Activated CD8-positive, alpha-beta T cell treated with anti-CD3 and anti-CD28 coated beads for 36 hours (primary cell): ENCODE measurements at regions not wholly inside any gene's neighbourhood (a gene's known extent, or its start where the extent isn't known, plus 50 kb on each side); places are given as distances from the start of the nearest gene placed in this dataset.

Experiments used
- ATAC-seq: fragments of 200-7000 bp; cut with Tn5 transposase; one replicate; pipeline ENCODE4 v1.10.0; 2021; ENCODE audit warnings: mild to moderate bottlenecking, moderate library complexity
- CTCF ChIA-PET: fragments of 350-600 bp; sonication (Branson Sonifier 250); formaldehyde crosslinking; loops from one replicate; lab custom pipeline; 2021; ENCODE audit warnings: antibody characterized with exemption; lab: Charles Lee
- POLR2A ChIA-PET: fragments of 350-600 bp; sonication (Branson Sonifier 250); formaldehyde crosslinking; loops from one replicate; lab custom pipeline; 2021; ENCODE audit warnings: antibody characterized with exemption; lab: Charles Lee
- DNase-seq: peaks from one replicate; pipeline ENCODE4 v3.0.0-alpha.2; 2020
- H3K27ac Mint-ChIP-seq: one replicate; pipeline ENCODE4 v1.8.0; 2021; ENCODE audit warnings: mild to moderate bottlenecking, mixed read lengths
- H3K27me3 Mint-ChIP-seq: one replicate; pipeline ENCODE4 v1.8.0; 2021; ENCODE audit warnings: mixed read lengths
- H3K36me3 Mint-ChIP-seq: one replicate; pipeline ENCODE4 v1.8.0; 2021; ENCODE audit warnings: low read depth, mixed read lengths
- H3K4me1 Mint-ChIP-seq: one replicate; pipeline ENCODE4 v1.8.0; 2021; ENCODE audit warnings: low read depth, mixed read lengths
- H3K4me3 Mint-ChIP-seq: one replicate; pipeline ENCODE4 v1.8.0; 2021; ENCODE audit warnings: mild to moderate bottlenecking, moderate library complexity, mixed read lengths
- H3K9me3 Mint-ChIP-seq: one replicate; pipeline ENCODE4 v1.8.0; 2021; ENCODE audit warnings: mixed read lengths
- CTCF ChIP-seq: fragments of 200-600 bp; IDR thresholded peaks from one replicate; pipeline ENCODE4 v1.8.0; 2022; ENCODE audit warnings: antibody characterized with exemption, mild to moderate bottlenecking
- intact Hi-C: fragments of 100-400 bp; cut with micrococcal nuclease; formaldehyde crosslinking; loops from one replicate; pipeline ENCODE4 v1.10.0; 2022

DNA sequence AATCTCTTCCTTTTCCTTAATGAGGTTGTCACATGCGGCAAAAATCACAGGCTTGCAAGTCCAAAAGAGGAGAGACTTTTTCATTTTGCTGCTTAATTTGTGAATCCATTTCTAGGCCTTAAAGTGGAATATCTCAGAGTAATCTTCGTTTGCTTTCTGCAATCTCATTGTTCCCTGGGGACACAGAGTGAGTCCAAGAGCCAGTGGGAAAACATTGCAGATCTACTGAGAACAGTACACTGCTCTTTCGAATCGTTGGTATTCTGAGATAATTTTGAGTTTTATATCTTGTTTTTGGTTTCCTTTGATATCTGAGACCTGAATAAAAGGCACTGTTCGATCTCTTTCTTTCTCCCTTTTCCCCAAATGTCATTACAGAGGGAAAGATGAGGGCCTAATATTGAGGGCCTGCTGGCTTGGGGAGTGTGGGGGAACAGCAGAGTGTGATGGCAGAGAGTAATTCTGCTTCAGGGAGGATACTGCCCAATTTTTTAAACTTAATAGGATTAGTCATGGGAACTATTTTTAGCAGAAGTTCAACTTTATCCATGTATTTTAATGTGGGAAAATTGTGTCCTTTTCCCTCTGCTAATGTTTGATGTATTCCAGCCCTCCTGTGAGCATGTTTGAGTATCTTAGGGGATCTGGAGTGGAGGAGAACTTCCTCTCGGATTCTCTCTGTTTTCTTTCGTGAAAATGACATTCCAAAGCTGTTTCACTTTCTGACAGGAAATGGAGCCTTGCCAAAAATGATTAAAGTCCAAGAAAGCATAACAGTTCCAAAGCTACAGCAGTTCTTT lies 418.2 kb upstream of the ZEB2 start:
- H3K27me3 Mint-ChIP-seq, result peaks cover 3% of the 10 kb centered on the region
- ChIA-PET POLR2A (no interaction called here), CTCF (no interaction called here)
- H3K36me3 Mint-ChIP-seq, result no peaks in the 10 kb centered on the region
- H3K9me3 Mint-ChIP-seq, result no peaks in the 10 kb centered on the region
- no peak for TF ChIP-seq CTCF
- no peak for DNase-seq
- no peaks in the 10 kb centered on the region for H3K4me1 Mint-ChIP-seq
- H3K27ac Mint-ChIP-seq, result no peak overlapping the region
- ATAC-seq, result no peak
- H3K4me3 Mint-ChIP-seq, result no peak overlapping the region
- intact Hi-C loops, result no loop called here

- peaks cover 6% of the 10 kb centered on the region for H3K27me3 Mint-ChIP-seq
- ChIA-PET CTCF (no interaction called here), POLR2A (no interaction called here)
- no peaks in the 10 kb centered on the region for H3K4me1 Mint-ChIP-seq
- no peak for TF ChIP-seq CTCF
- DNase-seq (no peak), ATAC-seq (no peak)
- H3K36me3 Mint-ChIP-seq, result no peaks in the 10 kb centered on the region
- intact Hi-C loops, result no loop called here
- H3K27ac Mint-ChIP-seq, result no peak overlapping the region
- no peaks in the 10 kb centered on the region for H3K9me3 Mint-ChIP-seq
- no peak overlapping the region for H3K4me3 Mint-ChIP-seq
Measured at GRCh38 chr2:144937066-144937465, 417.1 kb upstream of the ZEB2 start.

DNA sequence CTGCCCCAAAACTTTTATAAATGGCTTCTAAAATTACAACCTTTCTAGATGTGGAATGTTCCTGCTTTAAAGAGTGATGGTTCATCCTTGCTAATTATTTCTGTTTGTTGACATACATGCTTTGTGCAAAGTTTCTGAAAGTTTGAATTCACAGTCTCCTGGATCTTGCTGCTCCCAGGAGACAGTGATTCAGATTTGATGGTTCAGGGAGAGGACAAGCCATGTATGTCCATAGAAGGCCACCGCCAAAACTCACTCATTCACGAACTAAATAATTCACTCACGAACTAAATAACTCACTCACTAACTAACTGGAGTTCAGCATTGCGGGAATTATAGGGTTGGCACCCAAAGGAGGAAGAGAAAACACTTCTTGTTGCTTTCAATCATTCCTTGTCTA lies 416.5 kb upstream of the ZEB2 start:
- DNase-seq (no peak), ATAC-seq (no peak)
- intact Hi-C loops, result no loop called here
- Mint-ChIP-seq H3K27me3 (peaks cover 6% of the 10 kb centered on the region), H3K36me3 (no peaks in the 10 kb centered on the region), H3K9me3 (no peaks in the 10 kb centered on the region), H3K4me3 (no peak overlapping the region), H3K4me1 (no peaks in the 10 kb centered on the region), H3K27ac (no peak overlapping the region)
- POLR2A ChIA-PET, result no interaction called here
- no peak for TF ChIP-seq CTCF
- CTCF ChIA-PET, result no interaction called here

GRCh38 chr2:144935736-144936135 lies 415.8 kb upstream of the ZEB2 start:
- no peak for TF ChIP-seq CTCF
- Mint-ChIP-seq H3K9me3 (no peaks in the 10 kb centered on the region), H3K27me3 (peaks cover 5% of the 10 kb centered on the region), H3K4me3 (no peak overlapping the region), H3K27ac (no peak overlapping the region), H3K4me1 (no peaks in the 10 kb centered on the region), H3K36me3 (no peaks in the 10 kb centered on the region)
- CTCF ChIA-PET, result no interaction called here
- DNase-seq (no peak), ATAC-seq (no peak)
- POLR2A ChIA-PET, result no interaction called here
- intact Hi-C loops, result no loop called here

DNA sequence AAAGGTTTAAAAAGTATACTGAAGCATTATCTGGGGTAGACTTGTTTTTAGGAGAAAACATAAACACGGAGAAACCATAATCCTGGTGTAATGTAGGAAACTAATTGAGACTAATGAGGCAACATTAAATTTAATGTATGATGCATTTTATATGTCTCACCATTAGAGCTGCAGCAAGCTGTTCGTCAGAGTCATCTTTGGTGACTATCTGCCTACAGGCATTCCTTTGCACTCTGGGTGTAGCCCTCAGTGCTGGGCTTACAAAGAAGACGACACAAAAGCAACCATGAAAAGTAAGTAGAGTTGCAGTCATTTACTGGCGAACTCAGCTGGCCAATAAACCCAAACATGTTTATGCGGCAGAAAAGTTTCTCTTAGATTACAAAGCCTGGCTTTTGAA lies 415.3 kb upstream of the ZEB2 start:
- CTCF ChIA-PET, result no interaction called here
- intact Hi-C loops, result no loop called here
- POLR2A ChIA-PET, result no interaction called here
- no peak overlapping the region for H3K4me3 Mint-ChIP-seq
- no peak for TF ChIP-seq CTCF
- H3K4me1 Mint-ChIP-seq, result no peaks in the 10 kb centered on the region
- H3K9me3 Mint-ChIP-seq, result no peaks in the 10 kb centered on the region
- DNase-seq, result no peak
- peaks cover 5% of the 10 kb centered on the region for H3K27me3 Mint-ChIP-seq
- no peak overlapping the region for H3K27ac Mint-ChIP-seq
- no peak for ATAC-seq
- no peaks in the 10 kb centered on the region for H3K36me3 Mint-ChIP-seq
